ENCODE measurements at regions not wholly inside any gene's neighbourhood (a gene's known extent, or its start where the extent isn't known, plus 50 kb on each side); places are given as distances from the start of the nearest gene placed in this dataset.

GRCh38 chr14:51392416-51392815 is 152.4 kb downstream of the TMX1 start:
- ChIA-PET POLR2A (interaction anchor here (0.7 kb wide), 1 partner anchor 239 kb away, joined by 3 read pairs; no protein-coding TSS in a partner anchor), CTCF (interaction anchor here (1.5 kb wide), 1 partner anchor 8 kb away, joined by 4 read pairs; no protein-coding TSS in a partner anchor)
- H3K9ac ChIP-seq (replicated peaks; ENCODE audit: extremely low read depth, insufficient read depth, low read length), result no peak overlapping the region
- no peak for DNase-seq (ENCODE audit: low read depth, low spot score)
- no TSS peak for BruUV-seq (replicated peaks)
- H3K79me2 ChIP-seq (ENCODE audit: control insufficient read depth, insufficient read depth, low read length), result no peaks in the 10 kb centered on the region
- no peak overlapping the region for H2AFZ ChIP-seq (ENCODE audit: low read depth, low read length)
- FAIRE-seq, result no peak
- no peaks in the 10 kb centered on the region for H4K20me1 ChIP-seq (replicated peaks; ENCODE audit: control insufficient read depth, extremely low read depth, insufficient read depth, low read length)
- no peak overlapping the region for H3K4me3 ChIP-seq (replicated peaks in 1 of 3; ENCODE audit: insufficient read depth in 1 of 3, low read depth in 1 of 3, low read length in 3 of 3)
- no peaks in the 10 kb centered on the region for H3K36me3 ChIP-seq (ENCODE audit: control insufficient read depth in 2 of 2, extremely low read depth in 1 of 2, insufficient read depth in 2 of 2, low read length in 2 of 2)
- no peak overlapping the region for H3K27ac ChIP-seq (ENCODE audit: insufficient read depth, low read depth, low read length)
- no peak overlapping the region for H3K4me2 ChIP-seq (ENCODE audit: insufficient read depth, low read length)
- H3K4me1 ChIP-seq (ENCODE audit: control insufficient read depth, extremely low read depth, insufficient read depth, low read length), result peaks cover 35% of the 10 kb centered on the region
- dilution Hi-C loops (cut with MboI; ENCODE audit: extremely low pct_ligation_motif_present, low sequenced_read_pairs) (no loop called here), intact Hi-C loops (cut with micrococcal nuclease) (loop anchor here (10.0 kb wide), 1 partner anchor 382 kb away; no protein-coding TSS in a partner anchor)
- H3K9me1 ChIP-seq (replicated peaks; ENCODE audit: control insufficient read depth, extremely low read depth, insufficient read depth, low read length), result peaks cover 4% of the 10 kb centered on the region
- TF ChIP-seq POLR2A (IDR thresholded peaks at IDR 0.05; ENCODE audit: low read depth, low read length), result no peak
- TF ChIP-seq EZH2 (IDR thresholded peaks at IDR 0.05; ENCODE audit: borderline replicate concordance, low read depth, low read length, severe bottlenecking), result no peak
- no peak for TF ChIP-seq MYC (IDR thresholded peaks at IDR 0.05; ENCODE audit: low read depth, low read length)
- TF ChIP-seq FOS (IDR thresholded peaks at IDR 0.05; ENCODE audit: borderline replicate concordance, insufficient read depth, low read length), result no peak
- TF ChIP-seq GATA2 (IDR thresholded peaks at IDR 0.05; ENCODE audit: insufficient read depth, insufficient read length, low read depth, low read length), result no peak
- no peak for TF ChIP-seq JUN (IDR thresholded peaks at IDR 0.05; ENCODE audit: borderline replicate concordance, insufficient read depth, insufficient read length, low read depth)
- TF ChIP-seq MAX (IDR thresholded peaks at IDR 0.05; ENCODE audit: insufficient read depth, insufficient read length), result no peak
- no peak for TF ChIP-seq POLR2AphosphoS5 (IDR thresholded peaks at IDR 0.05; ENCODE audit: insufficient read depth, low read depth, low read length)
- no peak for TF ChIP-seq CTCF (IDR thresholded peaks at IDR 0.05; ENCODE audit: extremely low read depth in 1 of 2, insufficient read depth in 1 of 2, low read depth in 1 of 2, low read length in 2 of 2)
- no peaks in the 10 kb centered on the region for H3K27me3 ChIP-seq (ENCODE audit: control insufficient read depth in 2 of 2, insufficient read depth in 2 of 2, low read length in 2 of 2)
- no peaks in the 10 kb centered on the region for H3K9me3 ChIP-seq (replicated peaks; ENCODE audit: control insufficient read depth, insufficient read depth, low read length)

All from endothelial cell of umbilical vein (primary cell).